ENCODE measurements at regions not wholly inside any gene's neighbourhood (a gene's known extent, or its start where the extent isn't known, plus 50 kb on each side); places are given as distances from the start of the nearest gene placed in this dataset.

GRCh38 chr10:64515970-64516699 lies 994.9 kb downstream of the REEP3 start:
- no peak for DNase-seq (ENCODE audit: low spot score)
- Histone ChIP-seq H3K27me3 (no peaks in the 10 kb centered on the region), H3K4me3 (no peak overlapping the region), H3K27ac (no peak overlapping the region), H3K9me3 (no peaks in the 10 kb centered on the region), H3K36me3 (no peaks in the 10 kb centered on the region), H3K4me1 (no peaks in the 10 kb centered on the region)
- TF ChIP-seq, protein P1, sequence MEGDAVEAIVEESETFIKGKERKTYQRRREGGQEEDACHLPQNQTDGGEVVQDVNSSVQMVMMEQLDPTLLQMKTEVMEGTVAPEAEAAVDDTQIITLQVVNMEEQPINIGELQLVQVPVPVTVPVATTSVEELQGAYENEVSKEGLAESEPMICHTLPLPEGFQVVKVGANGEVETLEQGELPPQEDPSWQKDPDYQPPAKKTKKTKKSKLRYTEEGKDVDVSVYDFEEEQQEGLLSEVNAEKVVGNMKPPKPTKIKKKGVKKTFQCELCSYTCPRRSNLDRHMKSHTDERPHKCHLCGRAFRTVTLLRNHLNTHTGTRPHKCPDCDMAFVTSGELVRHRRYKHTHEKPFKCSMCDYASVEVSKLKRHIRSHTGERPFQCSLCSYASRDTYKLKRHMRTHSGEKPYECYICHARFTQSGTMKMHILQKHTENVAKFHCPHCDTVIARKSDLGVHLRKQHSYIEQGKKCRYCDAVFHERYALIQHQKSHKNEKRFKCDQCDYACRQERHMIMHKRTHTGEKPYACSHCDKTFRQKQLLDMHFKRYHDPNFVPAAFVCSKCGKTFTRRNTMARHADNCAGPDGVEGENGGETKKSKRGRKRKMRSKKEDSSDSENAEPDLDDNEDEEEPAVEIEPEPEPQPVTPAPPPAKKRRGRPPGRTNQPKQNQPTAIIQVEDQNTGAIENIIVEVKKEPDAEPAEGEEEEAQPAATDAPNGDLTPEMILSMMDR (IDR thresholded peaks at IDR 0.05), result no peak

DNA sequence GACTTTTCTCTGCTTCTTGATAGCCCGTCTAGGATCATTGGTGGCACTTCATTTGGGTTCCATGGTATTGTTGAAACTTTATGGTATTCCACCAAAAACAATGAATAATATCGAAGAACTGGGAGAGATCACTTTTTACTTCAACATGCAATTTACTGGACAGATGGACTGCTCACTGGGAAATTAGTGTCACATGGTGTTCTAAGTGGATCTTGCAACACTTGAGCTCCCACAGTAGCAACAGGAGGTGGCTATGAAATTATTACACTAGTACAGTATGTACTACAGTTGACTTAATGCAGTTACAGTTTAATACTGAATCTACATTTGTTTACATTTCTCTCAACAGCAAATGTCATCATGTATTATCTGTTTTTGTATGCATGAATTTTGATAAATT lies 997.3 kb downstream of the REEP3 start:
- Histone ChIP-seq H3K36me3 (no peaks in the 10 kb centered on the region), H3K4me1 (no peaks in the 10 kb centered on the region), H3K9me3 (no peaks in the 10 kb centered on the region), H3K4me3 (no peak overlapping the region), H3K27ac (no peak overlapping the region), H3K27me3 (no peaks in the 10 kb centered on the region)
- DNase-seq (ENCODE audit: low spot score), result no peak
- TF ChIP-seq, protein P1 (IDR thresholded peaks at IDR 0.05), result no peak

GRCh38 chr10:64519427-64519826 lies 998.2 kb downstream of the REEP3 start:
- Histone ChIP-seq H3K27ac (no peak overlapping the region), H3K4me1 (no peaks in the 10 kb centered on the region), H3K4me3 (no peak overlapping the region), H3K9me3 (no peaks in the 10 kb centered on the region), H3K27me3 (no peaks in the 10 kb centered on the region), H3K36me3 (no peaks in the 10 kb centered on the region)
- TF ChIP-seq, protein P1 (IDR thresholded peaks at IDR 0.05), result no peak
- DNase-seq (ENCODE audit: low spot score), result no peak

DNA sequence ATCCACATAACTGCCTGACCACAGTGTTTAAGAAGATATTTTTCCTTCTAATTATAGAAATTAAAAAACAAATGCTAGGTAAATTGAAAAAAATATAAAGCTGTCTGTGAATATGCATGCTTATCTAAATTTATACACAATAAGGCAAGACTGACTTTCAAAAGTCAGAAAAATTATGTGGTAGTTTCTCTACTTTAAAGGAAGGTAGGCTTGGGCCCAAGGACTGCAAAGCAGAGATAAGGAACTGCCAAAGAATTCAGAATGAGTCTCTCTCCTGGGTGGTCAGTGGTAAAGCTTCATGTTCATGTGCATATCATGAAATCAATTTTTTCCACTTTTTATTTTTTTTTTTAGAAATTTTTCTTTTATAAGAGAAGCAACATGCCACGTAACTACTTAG lies 998.6 kb downstream of the REEP3 start:
- no peaks in the 10 kb centered on the region for H3K4me1 ChIP-seq
- no peaks in the 10 kb centered on the region for H3K9me3 ChIP-seq
- DNase-seq (ENCODE audit: low spot score), result no peak
- no peak overlapping the region for H3K4me3 ChIP-seq
- TF ChIP-seq, protein P1 (IDR thresholded peaks at IDR 0.05), result no peak
- H3K27me3 ChIP-seq, result no peaks in the 10 kb centered on the region
- H3K27ac ChIP-seq, result no peak overlapping the region
- no peaks in the 10 kb centered on the region for H3K36me3 ChIP-seq

- Histone ChIP-seq H3K9me3 (no peaks in the 10 kb centered on the region), H3K4me1 (no peaks in the 10 kb centered on the region), H3K27me3 (no peaks in the 10 kb centered on the region), H3K36me3 (no peaks in the 10 kb centered on the region), H3K27ac (no peak overlapping the region), H3K4me3 (no peak overlapping the region)
- no peak for DNase-seq (ENCODE audit: low spot score)
- TF ChIP-seq, protein P1 (IDR thresholded peaks at IDR 0.05), result no peak
Observed at GRCh38 chr10:64523065-64523759, 1002.0 kb downstream of the REEP3 start.
